Testis (tissue), 2 donors: ENCODE measurements at regions not wholly inside any gene's neighbourhood (a gene's known extent, or its start where the extent isn't known, plus 50 kb on each side); places are given as distances from the start of the nearest gene placed in this dataset.

Experiments used
- CTCF ChIP-seq, 3 experiments: fragments of 450-650 bp in 2 of 3; fragments of 200-600 bp in 1 of 3; sonication (generic) in 1 of 3; IDR thresholded peaks; one replicate each; pipeline ENCODE4 v1.5.1; 2016 to 2019; ENCODE audit warnings: antibody characterized with exemption in 3 of 3, mild to moderate bottlenecking in 2 of 3, moderate library complexity in 1 of 3
- POLR2A ChIP-seq: fragments of 450-650 bp; IDR thresholded peaks from one replicate; pipeline ENCODE4 v1.6.1; 2017; ENCODE audit warnings: antibody characterized with exemption, mild to moderate bottlenecking, moderate library complexity

DNA sequence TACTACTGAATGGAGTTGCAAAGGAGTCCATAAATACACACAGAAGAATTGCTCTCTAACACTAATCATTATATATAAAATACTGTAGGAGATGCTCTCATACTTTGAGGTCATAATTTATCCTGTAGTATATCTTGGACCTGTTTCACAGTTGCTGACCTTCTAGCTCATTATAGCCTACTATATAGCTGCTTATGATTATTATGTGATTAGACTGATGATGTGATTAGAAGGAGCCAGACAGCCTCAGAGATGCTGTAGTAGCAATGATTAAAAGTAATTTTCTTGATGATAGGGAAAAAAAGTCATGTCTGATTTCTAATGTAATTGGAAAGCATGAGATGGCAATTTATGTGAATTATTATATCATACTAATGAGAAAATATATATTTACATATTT, 455.7 kb downstream of the CNTNAP4 start:
- TF ChIP-seq CTCF (IDR thresholded peaks at IDR 0.05) (no peak), POLR2A (no peak)
